ENCODE measurements at regions not wholly inside any gene's neighbourhood (a gene's known extent, or its start where the extent isn't known, plus 50 kb on each side); places are given as distances from the start of the nearest gene placed in this dataset.
"Not testable (repeated sequence)": the region's sequence is repeated elsewhere in the genome, so short reads cannot be mapped to it uniquely, and the experiment has no call there.

DNA sequence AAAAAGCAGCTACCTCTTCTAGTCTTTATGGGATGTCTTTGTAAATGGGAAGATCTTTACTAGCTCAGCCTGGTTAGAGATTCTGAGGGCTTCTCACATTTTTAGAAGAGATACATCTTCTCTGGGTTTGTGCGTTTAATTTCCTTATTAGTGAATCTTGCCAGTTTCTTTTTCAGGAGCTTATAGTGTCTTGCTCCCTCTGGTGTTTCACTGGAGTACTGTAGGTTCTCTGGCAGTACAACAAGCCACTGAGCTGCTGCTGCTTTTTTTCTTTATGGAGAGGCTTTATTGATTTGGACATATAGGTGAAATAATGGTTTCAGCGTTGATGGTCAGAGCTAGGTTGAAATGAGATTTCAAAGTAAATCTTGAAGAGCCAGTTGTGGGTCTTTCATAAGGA is 82.9 kb downstream of the LAS1L start:
- 0 to 50% (median 8%) methylated on average over 1 of the region's 2 CpGs; no CpG with 5 or more reads in 4 of the 10 experiments for WGBS, 10 experiments
- H3K4me3 ChIP-seq = no peak overlapping the region
- H3K4me1 ChIP-seq (replicated peaks in 1 of 2) = no peaks in the 10 kb centered on the region
- no peak overlapping the region for H3K27ac ChIP-seq
- ATAC-seq (replicated peaks in 6 of 8) = no peak
- in situ Hi-C loops (cut with MboI; ENCODE audit: low pct_unique_long_range_greater_than_20kb in 2 of 9, low sequenced_read_pairs in 9 of 9, unreplicated experiment in 9 of 9) = no loop called here

- no peak for ATAC-seq (replicated peaks in 6 of 8)
These were observed 114.4 kb downstream of the LAS1L start for GRCh38 chrX:65420154-65420553.

GRCh38 chrX:65407662-65408061 is 126.9 kb downstream of the LAS1L start:
- ATAC-seq (replicated peaks in 6 of 8) = peak in 3 of 8 experiments; percentile 19 to 40 (median 29)
- in situ Hi-C loops (cut with MboI; ENCODE audit: low pct_unique_long_range_greater_than_20kb in 2 of 9, low sequenced_read_pairs in 9 of 9, unreplicated experiment in 9 of 9); H3K4me1 ChIP-seq (replicated peaks in 1 of 2); H3K27ac ChIP-seq: not testable (repeated sequence)
- peak overlapping the region; percentile 23 to 31 (median 28) for H3K4me3 ChIP-seq
- WGBS, 10 experiments = no CpG with 5 or more reads among the region's 48 CpGs

More at GRCh38 chrX:65420154-65420553, 114.4 kb downstream of the LAS1L start:
- H3K4me1 ChIP-seq (replicated peaks in 1 of 2) = no peaks in the 10 kb centered on the region
- in situ Hi-C loops (cut with MboI; ENCODE audit: low pct_unique_long_range_greater_than_20kb in 2 of 9, low sequenced_read_pairs in 9 of 9, unreplicated experiment in 9 of 9) = no loop called here
- 0 to 100% (median 40%) methylated on average over 1 of the region's 2 CpGs; no CpG with 5 or more reads in 5 of the 10 experiments for WGBS, 10 experiments
- H3K4me3 ChIP-seq = no peak overlapping the region
- H3K27ac ChIP-seq = no peak overlapping the region

DNA sequence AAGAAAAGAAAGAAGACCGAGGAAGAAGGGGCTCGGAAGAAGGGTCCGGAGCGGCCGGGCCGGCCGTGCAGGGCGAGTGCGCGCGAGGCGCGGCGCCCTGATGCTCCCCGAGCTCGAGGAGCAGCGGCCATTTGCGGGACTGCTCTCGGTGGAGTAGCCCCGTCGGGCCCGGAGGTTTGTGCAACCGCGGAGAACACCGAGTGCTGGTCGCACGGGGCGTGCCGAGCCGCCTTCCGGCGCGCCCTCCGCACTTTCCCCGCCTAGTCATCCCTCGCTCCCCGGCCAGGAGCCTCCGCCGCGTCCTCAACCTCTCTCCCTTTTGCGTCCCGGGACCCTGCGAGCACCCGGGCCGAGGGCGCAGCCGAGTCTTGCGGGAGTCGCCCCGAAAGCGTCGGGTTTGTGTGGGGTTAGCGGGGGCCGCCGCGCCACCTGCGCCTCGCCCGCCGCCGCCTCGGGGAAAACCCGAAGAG is 127.4 kb downstream of the LAS1L start:
- 20 to 32% methylated on average over 3 to 19 of the region's 63 CpGs; no CpG with 5 or more reads in 8 of the 10 experiments for WGBS, 10 experiments
- H3K4me3 ChIP-seq = peak overlapping the region; percentile 23 to 38 (median 28)
- in situ Hi-C loops (cut with MboI; ENCODE audit: low pct_unique_long_range_greater_than_20kb in 2 of 9, low sequenced_read_pairs in 9 of 9, unreplicated experiment in 9 of 9) = no loop called here
- H3K27ac ChIP-seq = no peak overlapping the region
- H3K4me1 ChIP-seq (replicated peaks in 1 of 2) = no peaks in the 10 kb centered on the region
- ATAC-seq (replicated peaks in 6 of 8) = peak in 5 of 8 experiments; percentile 47 to 55 (median 49)

DNA sequence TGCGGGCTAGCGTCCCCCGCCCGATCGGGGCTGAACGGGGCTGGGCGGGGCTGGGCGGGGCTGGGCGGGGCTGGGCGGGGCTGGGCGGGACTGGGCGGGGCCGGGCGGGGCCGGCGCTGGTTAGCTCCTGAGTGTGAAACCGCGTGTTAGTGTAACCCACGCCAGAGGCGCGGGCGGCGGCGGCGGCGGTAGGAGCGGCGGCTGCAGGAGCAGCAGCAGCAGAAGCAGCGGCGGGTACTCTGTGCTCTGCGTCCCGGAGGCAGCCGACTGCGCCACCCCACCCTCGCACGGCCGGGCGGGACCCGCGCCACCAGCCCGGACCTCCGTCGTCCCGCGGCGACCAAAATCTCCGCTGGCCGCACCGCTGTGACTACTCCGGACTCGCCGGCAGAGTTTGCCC is 128.1 kb downstream of the LAS1L start:
- peak in 5 of 8 experiments; percentile 71 to 85 (median 79) for ATAC-seq (replicated peaks in 6 of 8)
- no peak overlapping the region for H3K27ac ChIP-seq
- peak overlapping the region; percentile 23 to 38 (median 28) for H3K4me3 ChIP-seq
- H3K4me1 ChIP-seq (replicated peaks in 1 of 2) = no peaks in the 10 kb centered on the region
- 7 to 19% methylated on average over 3 to 6 of the region's 52 CpGs; no CpG with 5 or more reads in 8 of the 10 experiments for WGBS, 10 experiments
- in situ Hi-C loops (cut with MboI; ENCODE audit: low pct_unique_long_range_greater_than_20kb in 2 of 9, low sequenced_read_pairs in 9 of 9, unreplicated experiment in 9 of 9) = no loop called here

- WGBS, 10 experiments = no CpG with 5 or more reads among the region's 21 CpGs
- in situ Hi-C loops (cut with MboI; ENCODE audit: low pct_unique_long_range_greater_than_20kb in 2 of 9, low sequenced_read_pairs in 9 of 9, unreplicated experiment in 9 of 9) = no loop called here
- Histone ChIP-seq H3K27ac (no peak overlapping the region), H3K4me1 (replicated peaks in 1 of 2) (no peaks in the 10 kb centered on the region), H3K4me3 (no peak overlapping the region)
- no peak for ATAC-seq (replicated peaks in 6 of 8)
These were observed 142.3 kb downstream of the LAS1L start for GRCh38 chrX:65392284-65392683.

GRCh38 chrX:65389120-65389519 is 145.5 kb downstream of the LAS1L start:
- WGBS, 10 experiments = 85% methylated on average over 4 of the region's 8 CpGs; no CpG with 5 or more reads in 9 of the 10 experiments
- H3K4me1 ChIP-seq (replicated peaks in 1 of 2); in situ Hi-C loops (cut with MboI; ENCODE audit: low pct_unique_long_range_greater_than_20kb in 2 of 9, low sequenced_read_pairs in 9 of 9, unreplicated experiment in 9 of 9); H3K27ac ChIP-seq; ATAC-seq (replicated peaks in 6 of 8); H3K4me3 ChIP-seq: not testable (repeated sequence)
